ENCODE measurements at regions not wholly inside any gene's neighbourhood (a gene's known extent, or its start where the extent isn't known, plus 50 kb on each side); places are given as distances from the start of the nearest gene placed in this dataset.

- no peak for DNase-seq
- H3K27ac ChIP-seq, result no peak overlapping the region
- H3K36me3 ChIP-seq, result no peaks in the 10 kb centered on the region
- no peaks in the 10 kb centered on the region for H3K4me1 ChIP-seq
- H3K4me3 ChIP-seq, result no peak overlapping the region
- TF ChIP-seq POLR2A (IDR thresholded peaks at IDR 0.05), result no peak
- no peak for TF ChIP-seq CTCF (IDR thresholded peaks at IDR 0.05)
- no peaks in the 10 kb centered on the region for H3K27me3 ChIP-seq
- H3K9me3 ChIP-seq, result no peaks in the 10 kb centered on the region
- intact Hi-C loops (cut with DNase I; ENCODE audit: low total_unique reads), result no loop called here
Measured at GRCh38 chr17:70365091-70365583, 195.8 kb downstream of the KCNJ2 start.

GRCh38 chr17:70366386-70366785 lies 197.1 kb downstream of the KCNJ2 start:
- TF ChIP-seq CTCF (IDR thresholded peaks at IDR 0.05), result no peak
- TF ChIP-seq POLR2A (IDR thresholded peaks at IDR 0.05), result no peak
- no peaks in the 10 kb centered on the region for H3K36me3 ChIP-seq
- intact Hi-C loops (cut with DNase I; ENCODE audit: low total_unique reads), result no loop called here

GRCh38 chr17:70368011-70368410 lies 198.7 kb downstream of the KCNJ2 start:
- Histone ChIP-seq H3K27me3 (no peaks in the 10 kb centered on the region), H3K36me3 (no peaks in the 10 kb centered on the region), H3K4me1 (no peaks in the 10 kb centered on the region), H3K27ac (no peak overlapping the region), H3K4me3 (no peak overlapping the region), H3K9me3 (no peaks in the 10 kb centered on the region)
- intact Hi-C loops (cut with DNase I; ENCODE audit: low total_unique reads), result no loop called here
- no peak for DNase-seq
- TF ChIP-seq CTCF (IDR thresholded peaks at IDR 0.05) (no peak), POLR2A (IDR thresholded peaks at IDR 0.05) (no peak)

More at GRCh38 chr17:70366386-70366785, 197.1 kb downstream of the KCNJ2 start:
- H3K27me3 ChIP-seq, result no peaks in the 10 kb centered on the region
- no peaks in the 10 kb centered on the region for H3K4me1 ChIP-seq
- H3K9me3 ChIP-seq, result no peaks in the 10 kb centered on the region
- H3K27ac ChIP-seq, result no peak overlapping the region
- H3K4me3 ChIP-seq, result no peak overlapping the region
- DNase-seq, result no peak

- DNase-seq, result no peak
- Histone ChIP-seq H3K9me3 (no peaks in the 10 kb centered on the region), H3K4me1 (no peaks in the 10 kb centered on the region), H3K36me3 (no peaks in the 10 kb centered on the region), H3K27ac (no peak overlapping the region), H3K4me3 (no peak overlapping the region), H3K27me3 (no peaks in the 10 kb centered on the region)
- intact Hi-C loops (cut with DNase I; ENCODE audit: low total_unique reads), result no loop called here
- no peak for TF ChIP-seq CTCF (IDR thresholded peaks at IDR 0.05)
- TF ChIP-seq POLR2A (IDR thresholded peaks at IDR 0.05), result no peak
Measured at GRCh38 chr17:70369391-70369790, 200.1 kb downstream of the KCNJ2 start.

GRCh38 chr17:70370816-70371215 lies 201.5 kb downstream of the KCNJ2 start:
- H3K27ac ChIP-seq, result no peak overlapping the region
- H3K27me3 ChIP-seq, result no peaks in the 10 kb centered on the region
- no peak overlapping the region for H3K4me3 ChIP-seq
- TF ChIP-seq POLR2A (IDR thresholded peaks at IDR 0.05), result no peak
- TF ChIP-seq CTCF (IDR thresholded peaks at IDR 0.05), result no peak
- intact Hi-C loops (cut with DNase I; ENCODE audit: low total_unique reads), result no loop called here
- H3K9me3 ChIP-seq, result no peaks in the 10 kb centered on the region
- no peaks in the 10 kb centered on the region for H3K4me1 ChIP-seq
- H3K36me3 ChIP-seq, result no peaks in the 10 kb centered on the region
- DNase-seq, result no peak

All from uterus (tissue), 3 donors.